Body of pancreas (tissue), 4 donors: ENCODE measurements at regions not wholly inside any gene's neighbourhood (a gene's known extent, or its start where the extent isn't known, plus 50 kb on each side); places are given as distances from the start of the nearest gene placed in this dataset.

Experiments
- CTCF ChIP-seq, 7 experiments: fragments of 450-650 bp in 4 of 7; fragments of 200-600 bp in 3 of 7; sonication (generic) in 3 of 7; IDR thresholded peaks; one replicate each; pipeline ENCODE4 v1.5.1; 2016 to 2019; ENCODE audit warnings: antibody characterized with exemption in 7 of 7
- POLR2A ChIP-seq, 3 donors: fragments of 450-650 bp; IDR thresholded peaks; one replicate each; pipeline ENCODE4 v1.6.1; 2016; ENCODE audit warnings: antibody characterized with exemption in 3 of 3, mild to moderate bottlenecking in 2 of 3

GRCh38 chr7:17014686-17015085, 132.9 kb upstream of the AGR3 start:
- no peak for TF ChIP-seq CTCF (IDR thresholded peaks at IDR 0.05)
- no peak for TF ChIP-seq POLR2A (IDR thresholded peaks at IDR 0.05)
